Tibial artery (tissue), 4 donors: ENCODE measurements at regions not wholly inside any gene's neighbourhood (a gene's known extent, or its start where the extent isn't known, plus 50 kb on each side); places are given as distances from the start of the nearest gene placed in this dataset.

ENCODE experiments used
- DNase-seq, 2 donors: peaks; one replicate each; pipeline ENCODE4 v3.0.0-alpha.2; 2019
- H3K27ac ChIP-seq, 2 donors: fragments of 200-600 bp; sonication (generic) in 1 of 2; 1 replicate in 1 of 2; 2 replicates in 1 of 2; pipeline ENCODE4 v1.5.1; 2018 to 2019; ENCODE audit warnings: mild to moderate bottlenecking in 1 of 2
- H3K27me3 ChIP-seq, 2 donors: fragments of 200-600 bp; sonication (generic) in 1 of 2; one replicate each; pipeline versions ENCODE4 v1.5.1 to v1.6.0; 2016 to 2019
- H3K36me3 ChIP-seq, 3 donors: fragments of 200-600 bp; sonication (generic) in 2 of 3; one replicate each; pipeline ENCODE4 v1.5.1; 2016 to 2019; ENCODE audit warnings: mild to moderate bottlenecking in 2 of 3
- H3K4me1 ChIP-seq, 4 donors: fragments of 200-600 bp; sonication (generic) in 2 of 4; 1 replicate in 3 of 4; 2 replicates in 1 of 4; pipeline ENCODE4 v1.5.1; 2016 to 2019
- H3K4me3 ChIP-seq, 2 donors: fragments of 200-600 bp; sonication (generic) in 1 of 2; 1 replicate in 1 of 2; 2 replicates in 1 of 2; pipeline ENCODE4 v1.5.1; 2018 to 2019; ENCODE audit warnings: mild to moderate bottlenecking in 2 of 2
- H3K9me3 ChIP-seq, 3 donors: fragments of 200-600 bp; sonication (generic) in 1 of 3; one replicate each; pipeline ENCODE4 v1.5.1; 2016 to 2019
- intact Hi-C: fragments of 100-400 bp; cut with DNase I; formaldehyde crosslinking; loops from one replicate; pipeline ENCODE4 v1.15.0; 2023; ENCODE audit warnings: low total_unique reads
- TF ChIP-seq, protein P1 (sequence below), 2 experiments: fragments of 200-600 bp in 1 of 2; fragments of 450-650 bp in 1 of 2; IDR thresholded peaks; one replicate each; pipeline ENCODE4 v1.5.1; 2017 to 2019; ENCODE audit warnings: antibody characterized with exemption in 2 of 2, mild to moderate bottlenecking in 1 of 2, moderate library complexity in 1 of 2

- H3K27ac ChIP-seq, result no peak overlapping the region
- DNase-seq, result no peak
- TF ChIP-seq, protein P1, sequence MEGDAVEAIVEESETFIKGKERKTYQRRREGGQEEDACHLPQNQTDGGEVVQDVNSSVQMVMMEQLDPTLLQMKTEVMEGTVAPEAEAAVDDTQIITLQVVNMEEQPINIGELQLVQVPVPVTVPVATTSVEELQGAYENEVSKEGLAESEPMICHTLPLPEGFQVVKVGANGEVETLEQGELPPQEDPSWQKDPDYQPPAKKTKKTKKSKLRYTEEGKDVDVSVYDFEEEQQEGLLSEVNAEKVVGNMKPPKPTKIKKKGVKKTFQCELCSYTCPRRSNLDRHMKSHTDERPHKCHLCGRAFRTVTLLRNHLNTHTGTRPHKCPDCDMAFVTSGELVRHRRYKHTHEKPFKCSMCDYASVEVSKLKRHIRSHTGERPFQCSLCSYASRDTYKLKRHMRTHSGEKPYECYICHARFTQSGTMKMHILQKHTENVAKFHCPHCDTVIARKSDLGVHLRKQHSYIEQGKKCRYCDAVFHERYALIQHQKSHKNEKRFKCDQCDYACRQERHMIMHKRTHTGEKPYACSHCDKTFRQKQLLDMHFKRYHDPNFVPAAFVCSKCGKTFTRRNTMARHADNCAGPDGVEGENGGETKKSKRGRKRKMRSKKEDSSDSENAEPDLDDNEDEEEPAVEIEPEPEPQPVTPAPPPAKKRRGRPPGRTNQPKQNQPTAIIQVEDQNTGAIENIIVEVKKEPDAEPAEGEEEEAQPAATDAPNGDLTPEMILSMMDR (IDR thresholded peaks at IDR 0.05), result no peak
- intact Hi-C loops, result no loop called here
- no peaks in the 10 kb centered on the region for H3K9me3 ChIP-seq
- H3K27me3 ChIP-seq, result no peaks in the 10 kb centered on the region
- no peaks in the 10 kb centered on the region for H3K36me3 ChIP-seq
- no peak overlapping the region for H3K4me3 ChIP-seq
- H3K4me1 ChIP-seq, result no peaks in the 10 kb centered on the region
Measured at GRCh38 chr1:181406989-181407388, 76.3 kb upstream of the CACNA1E start.

DNA sequence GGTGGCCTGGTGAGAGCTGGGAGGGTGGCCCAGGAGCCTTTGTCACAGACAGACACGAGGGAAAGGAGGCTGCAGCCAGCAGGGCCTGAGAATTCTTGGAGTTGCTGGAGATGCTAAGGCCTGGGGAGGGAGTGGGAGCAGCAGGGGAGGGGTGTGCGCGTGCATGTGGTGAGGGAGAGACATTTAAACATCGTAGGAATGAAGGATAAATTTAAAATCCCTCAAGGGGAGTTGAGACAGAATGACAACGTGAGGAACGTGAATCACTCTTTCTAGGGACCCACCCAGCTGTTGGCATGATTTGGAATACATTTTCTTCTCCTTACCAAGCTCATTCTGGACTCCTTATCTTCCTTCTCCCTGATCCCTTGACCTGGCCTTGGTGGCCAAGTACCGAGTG, 73.3 kb upstream of the CACNA1E start:
- DNase-seq, result no peak
- no peaks in the 10 kb centered on the region for H3K36me3 ChIP-seq
- H3K9me3 ChIP-seq, result no peaks in the 10 kb centered on the region
- H3K4me1 ChIP-seq, result no peaks in the 10 kb centered on the region
- H3K4me3 ChIP-seq, result no peak overlapping the region
- no peak overlapping the region for H3K27ac ChIP-seq
- TF ChIP-seq, protein P1 (IDR thresholded peaks at IDR 0.05), result no peak
- intact Hi-C loops, result no loop called here
- no peaks in the 10 kb centered on the region for H3K27me3 ChIP-seq

GRCh38 chr1:181412746-181413145, 70.6 kb upstream of the CACNA1E start:
- Histone ChIP-seq H3K27ac (no peak overlapping the region), H3K4me3 (no peak overlapping the region), H3K36me3 (no peaks in the 10 kb centered on the region), H3K4me1 (no peaks in the 10 kb centered on the region), H3K27me3 (no peaks in the 10 kb centered on the region), H3K9me3 (no peaks in the 10 kb centered on the region)
- intact Hi-C loops, result no loop called here
- TF ChIP-seq, protein P1 (IDR thresholded peaks at IDR 0.05), result no peak
- no peak for DNase-seq

DNA sequence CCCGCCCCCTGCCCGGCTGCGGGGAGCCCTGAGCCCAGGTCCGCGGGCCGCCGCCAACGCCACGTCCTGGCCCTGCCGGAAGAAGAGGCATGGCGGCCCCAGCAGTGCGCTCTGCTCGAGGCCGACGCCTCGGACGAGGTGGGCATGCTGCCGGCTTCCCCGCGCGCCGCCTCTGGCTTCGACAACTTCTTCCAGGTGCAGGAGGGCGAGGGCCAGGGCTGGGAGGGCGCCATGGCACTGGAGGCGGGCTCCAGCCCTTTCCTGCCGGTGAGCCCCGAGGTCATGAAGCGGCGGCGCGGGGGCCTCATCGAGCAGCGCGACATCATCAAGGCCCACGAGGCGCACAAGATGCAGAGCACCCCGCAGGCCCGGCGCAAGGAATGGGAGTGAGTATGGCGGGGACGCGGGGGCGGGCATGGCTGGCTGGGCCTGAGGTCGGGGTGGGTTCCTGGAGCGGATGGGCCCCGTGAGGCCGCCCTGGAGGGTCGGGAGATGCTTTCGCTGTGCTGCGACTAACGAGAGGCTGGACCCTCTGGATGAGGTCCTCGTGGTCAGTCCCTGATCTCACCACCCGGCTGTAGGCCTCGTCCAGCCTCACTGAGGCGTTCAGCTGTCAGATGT, 70.0 kb upstream of the CACNA1E start:
- intact Hi-C loops, result no loop called here
- Histone ChIP-seq H3K4me1 (no peaks in the 10 kb centered on the region), H3K9me3 (no peaks in the 10 kb centered on the region), H3K27ac (no peak overlapping the region), H3K4me3 (no peak overlapping the region), H3K27me3 (no peaks in the 10 kb centered on the region), H3K36me3 (no peaks in the 10 kb centered on the region)
- TF ChIP-seq, protein P1 (IDR thresholded peaks at IDR 0.05), result no peak
- no peak for DNase-seq

DNA sequence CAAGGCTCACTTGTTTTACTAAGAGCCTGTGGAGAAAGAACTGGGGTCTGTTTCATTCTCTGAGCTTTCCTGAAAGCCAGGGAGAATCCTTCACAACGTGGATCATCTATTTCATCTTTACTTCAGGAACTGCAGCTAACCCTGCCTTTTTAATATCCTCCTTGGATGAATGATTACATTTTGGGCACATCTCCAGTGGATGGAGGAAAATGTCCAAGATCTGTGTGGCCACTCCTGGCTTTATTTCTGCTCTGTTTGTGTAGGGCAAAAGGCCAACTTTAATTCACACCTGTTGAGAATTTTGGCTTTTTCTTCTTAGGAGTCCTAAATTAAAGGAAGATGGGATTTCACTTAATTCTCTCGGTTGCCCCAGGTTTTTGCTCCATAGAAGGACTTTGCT, 69.5 kb upstream of the CACNA1E start:
- no peaks in the 10 kb centered on the region for H3K27me3 ChIP-seq
- no peaks in the 10 kb centered on the region for H3K9me3 ChIP-seq
- no peaks in the 10 kb centered on the region for H3K4me1 ChIP-seq
- TF ChIP-seq, protein P1 (IDR thresholded peaks at IDR 0.05), result no peak
- H3K27ac ChIP-seq, result no peak overlapping the region
- H3K4me3 ChIP-seq, result no peak overlapping the region
- H3K36me3 ChIP-seq, result no peaks in the 10 kb centered on the region
- intact Hi-C loops, result no loop called here
- no peak for DNase-seq
